Fibroblast of lung (primary cell): ENCODE measurements at regions not wholly inside any gene's neighbourhood (a gene's known extent, or its start where the extent isn't known, plus 50 kb on each side); places are given as distances from the start of the nearest gene placed in this dataset.
A peak's percentile ranks its signal among the peaks of the same experiment; 100 is the strongest.

Source experiments
- DNase-seq, 2 donors: peaks; one replicate each; pipeline versions ENCODE4 v3.0.0 to v3.0.0-alpha.2; 2010; ENCODE audit warnings: low read depth in 2 of 2
- H2AFZ ChIP-seq: 2 replicates; pipeline ENCODE4 v1.5.1; 2012; ENCODE audit warnings: low read length, control low read depth, inconsistent platforms
- H3K27ac ChIP-seq: 2 replicates; pipeline ENCODE4 v1.5.1; 2011; ENCODE audit warnings: low read length, control low read depth; ENCODE audit not compliant: insufficient read depth
- H3K27me3 ChIP-seq: 2 replicates; pipeline ENCODE4 v1.5.1; 2011; ENCODE audit warnings: mild to moderate bottlenecking, low read length; ENCODE audit not compliant: control insufficient read depth, insufficient read depth
- H3K36me3 ChIP-seq: 2 replicates; pipeline ENCODE4 v1.5.1; 2011; ENCODE audit warnings: low read length; ENCODE audit not compliant: control insufficient read depth, insufficient read depth
- H3K4me1 ChIP-seq: 2 replicates; pipeline ENCODE4 v1.5.1; 2011; ENCODE audit warnings: low read length; ENCODE audit not compliant: control insufficient read depth, insufficient read depth; ENCODE audit errors: extremely low read depth
- H3K4me2 ChIP-seq: 2 replicates; pipeline ENCODE4 v1.5.1; 2011; ENCODE audit warnings: low read length, control low read depth; ENCODE audit not compliant: insufficient read depth; ENCODE audit errors: extremely low read depth
- H3K4me3 ChIP-seq, 4 experiments: fragments of 200-600 bp in 1 of 4; sonication (generic) in 1 of 4; replicated peaks in 1 of 4; 2 replicates each; pipeline ENCODE4 v1.5.1; 2011 to 2016; ENCODE audit warnings: low read length in 4 of 4, low read depth in 3 of 4, mild to moderate bottlenecking in 3 of 4, control low read depth in 2 of 4, inconsistent platforms in 1 of 4, mixed read lengths in 1 of 4; ENCODE audit not compliant: insufficient read depth in 1 of 4; ENCODE audit errors: control extremely low read depth in 1 of 4
- H3K79me2 ChIP-seq: 2 replicates; pipeline ENCODE4 v1.5.1; 2012; ENCODE audit warnings: mild to moderate bottlenecking, low read length, inconsistent platforms; ENCODE audit not compliant: control insufficient read depth, insufficient read depth
- H3K9ac ChIP-seq: 2 replicates; pipeline ENCODE4 v1.5.1; 2011; ENCODE audit warnings: mild to moderate bottlenecking, low read length, control low read depth; ENCODE audit not compliant: insufficient read depth
- H3K9me3 ChIP-seq: 2 replicates; pipeline ENCODE4 v1.5.1; 2012; ENCODE audit warnings: low read depth, low read length; ENCODE audit not compliant: control insufficient read depth, insufficient read depth
- H4K20me1 ChIP-seq: 2 replicates; pipeline ENCODE4 v1.5.1; 2011; ENCODE audit warnings: low read length; ENCODE audit not compliant: control insufficient read depth, insufficient read depth; ENCODE audit errors: extremely low read depth
- EZH2 ChIP-seq: IDR thresholded peaks from 2 replicates; pipeline ENCODE4 v1.5.1; 2012; ENCODE audit warnings: low read length, control low read depth, mild to moderate bottlenecking; ENCODE audit errors: missing control alignments
- TF ChIP-seq, protein P1 (sequence below), 2 donors: IDR thresholded peaks in 1 of 2; conservative IDR thresholded peaks in 1 of 2; 1 replicate in 1 of 2; 2 replicates in 1 of 2; pipeline ENCODE4 v1.5.1; 2011 to 2012; ENCODE audit warnings: low read length in 2 of 2, control low read depth in 1 of 2, inconsistent platforms in 1 of 2, low read depth in 1 of 2, mild to moderate bottlenecking in 1 of 2

GRCh38 chr6:80403365-80403764 lies 296.9 kb downstream of the BCKDHB start:
- Histone ChIP-seq H3K27me3 (no peaks in the 10 kb centered on the region), H3K4me2 (no peak overlapping the region), H3K4me3 (no peak overlapping the region), H3K9ac (no peak overlapping the region), H4K20me1 (no peaks in the 10 kb centered on the region), H3K9me3 (no peaks in the 10 kb centered on the region), H3K36me3 (no peaks in the 10 kb centered on the region), H3K27ac (no peak overlapping the region), H3K4me1 (no peaks in the 10 kb centered on the region), H3K79me2 (no peaks in the 10 kb centered on the region), H2AFZ (no peak overlapping the region)
- TF ChIP-seq, protein P1, sequence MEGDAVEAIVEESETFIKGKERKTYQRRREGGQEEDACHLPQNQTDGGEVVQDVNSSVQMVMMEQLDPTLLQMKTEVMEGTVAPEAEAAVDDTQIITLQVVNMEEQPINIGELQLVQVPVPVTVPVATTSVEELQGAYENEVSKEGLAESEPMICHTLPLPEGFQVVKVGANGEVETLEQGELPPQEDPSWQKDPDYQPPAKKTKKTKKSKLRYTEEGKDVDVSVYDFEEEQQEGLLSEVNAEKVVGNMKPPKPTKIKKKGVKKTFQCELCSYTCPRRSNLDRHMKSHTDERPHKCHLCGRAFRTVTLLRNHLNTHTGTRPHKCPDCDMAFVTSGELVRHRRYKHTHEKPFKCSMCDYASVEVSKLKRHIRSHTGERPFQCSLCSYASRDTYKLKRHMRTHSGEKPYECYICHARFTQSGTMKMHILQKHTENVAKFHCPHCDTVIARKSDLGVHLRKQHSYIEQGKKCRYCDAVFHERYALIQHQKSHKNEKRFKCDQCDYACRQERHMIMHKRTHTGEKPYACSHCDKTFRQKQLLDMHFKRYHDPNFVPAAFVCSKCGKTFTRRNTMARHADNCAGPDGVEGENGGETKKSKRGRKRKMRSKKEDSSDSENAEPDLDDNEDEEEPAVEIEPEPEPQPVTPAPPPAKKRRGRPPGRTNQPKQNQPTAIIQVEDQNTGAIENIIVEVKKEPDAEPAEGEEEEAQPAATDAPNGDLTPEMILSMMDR (conservative IDR thresholded peaks at IDR 0.05 in 1 of 2, IDR thresholded peaks at IDR 0.05 in 1 of 2; ENCODE audit: low read depth in 1 of 2, low read length in 2 of 2): no peak
- no peak for TF ChIP-seq EZH2
- DNase-seq: no peak

GRCh38 chr6:80402266-80402665 lies 295.8 kb downstream of the BCKDHB start:
- Histone ChIP-seq H3K79me2 (no peaks in the 10 kb centered on the region), H3K9ac (no peak overlapping the region), H3K4me2 (no peak overlapping the region), H3K27ac (no peak overlapping the region), H3K4me1 (no peaks in the 10 kb centered on the region), H3K9me3 (no peaks in the 10 kb centered on the region), H3K36me3 (no peaks in the 10 kb centered on the region), H2AFZ (no peak overlapping the region), H3K27me3 (no peaks in the 10 kb centered on the region), H3K4me3 (no peak overlapping the region), H4K20me1 (no peaks in the 10 kb centered on the region)
- DNase-seq: peak in 1 of 2 donors; percentile 51
- TF ChIP-seq EZH2: no peak
- TF ChIP-seq, protein P1 (conservative IDR thresholded peaks at IDR 0.05 in 1 of 2, IDR thresholded peaks at IDR 0.05 in 1 of 2; ENCODE audit: low read depth in 1 of 2, low read length in 2 of 2): no peak
